Mesendoderm (in vitro differentiated cells): ENCODE measurements at regions not wholly inside any gene's neighbourhood (a gene's known extent, or its start where the extent isn't known, plus 50 kb on each side); places are given as distances from the start of the nearest gene placed in this dataset.
A peak's percentile ranks its signal among the peaks of the same experiment; 100 is the strongest.

Experiments used
- DNase-seq: peaks from one replicate; pipeline ENCODE4 v3.0.0; 2013
- H2AK5ac ChIP-seq: 2 replicates; pipeline ENCODE4 v1.6.1; 2013; ENCODE audit warnings: low read length, inconsistent platforms
- H2BK120ac ChIP-seq: 2 replicates; pipeline ENCODE4 v1.6.1; 2013; ENCODE audit warnings: low read depth, mild to moderate bottlenecking, low read length, moderate library complexity, mixed read lengths
- H2BK15ac ChIP-seq: replicated peaks from 2 replicates; pipeline ENCODE4 v1.6.1; 2013; ENCODE audit warnings: low read depth, mild to moderate bottlenecking, moderate library complexity
- H2BK5ac ChIP-seq: 2 replicates; pipeline ENCODE4 v1.6.1; 2013; ENCODE audit warnings: low read length, inconsistent platforms
- H3K18ac ChIP-seq: 2 replicates; pipeline ENCODE4 v1.6.1; 2013; ENCODE audit warnings: mild to moderate bottlenecking, low read length, mixed read lengths
- H3K23ac ChIP-seq: one replicate; pipeline ENCODE4 v1.6.1; 2013; ENCODE audit warnings: low read length
- H3K27ac ChIP-seq: 2 replicates; pipeline ENCODE4 v1.5.1; 2013; ENCODE audit warnings: low read depth, mild to moderate bottlenecking, inconsistent platforms, low read length, moderate library complexity
- H3K27me3 ChIP-seq: 2 replicates; pipeline ENCODE4 v1.6.1; 2013; ENCODE audit warnings: low read length, control low read depth, mild to moderate bottlenecking, inconsistent platforms; ENCODE audit not compliant: insufficient read depth, poor library complexity
- H3K36me3 ChIP-seq: 2 replicates; pipeline ENCODE4 v1.6.1; 2013; ENCODE audit warnings: low read length, inconsistent platforms; ENCODE audit not compliant: control insufficient read depth, insufficient read depth
- H3K4ac ChIP-seq: one replicate; pipeline ENCODE4 v1.6.1; 2013; ENCODE audit warnings: low read depth, mild to moderate bottlenecking, low read length, moderate library complexity
- H3K4me1 ChIP-seq: 2 replicates; pipeline ENCODE4 v1.6.1; 2013; ENCODE audit warnings: low read depth, low read length, inconsistent platforms; ENCODE audit not compliant: control insufficient read depth
- H3K4me2 ChIP-seq: 2 replicates; pipeline ENCODE4 v1.6.1; 2013; ENCODE audit warnings: low read length
- H3K4me3 ChIP-seq: 2 replicates; pipeline ENCODE4 v1.5.1; 2013; ENCODE audit warnings: mild to moderate bottlenecking, low read length
- H3K56ac ChIP-seq: one replicate; pipeline ENCODE4 v1.6.1; 2013; ENCODE audit warnings: low read length
- H3K79me1 ChIP-seq: 2 replicates; pipeline ENCODE4 v1.6.1; 2013; ENCODE audit warnings: low read length, inconsistent platforms
- H3K79me2 ChIP-seq: 2 replicates; pipeline ENCODE4 v1.6.1; 2013; ENCODE audit warnings: mild to moderate bottlenecking, low read length; ENCODE audit not compliant: control insufficient read depth, insufficient read depth
- H3K9ac ChIP-seq: 2 replicates; pipeline ENCODE4 v1.6.1; 2013; ENCODE audit warnings: low read length, inconsistent platforms
- H4K5ac ChIP-seq: one replicate; pipeline ENCODE4 v1.6.1; 2013; ENCODE audit warnings: low read length
- H4K8ac ChIP-seq: one replicate; pipeline ENCODE4 v1.6.1; 2013; ENCODE audit warnings: low read depth, mild to moderate bottlenecking, control low read depth, low read length, moderate library complexity
- WGBS: extraction: QIAGEN DNeasy Blood & Tissue Kit; methylation state at CpG from one replicate; pipeline ENCODE4 v1.1.7; 2013; ENCODE audit warnings: low lambda C conversion rate, missing lambda C conversion rate; ENCODE audit not compliant: insufficient coverage; ENCODE audit errors: extremely low coverage; 5-methylcytosine and 5-hydroxymethylcytosine counted together

GRCh38 chr7:24406053-24406788 lies 122.2 kb downstream of the NPY start:
- no peak for DNase-seq
- H3K4me2 ChIP-seq = no peak overlapping the region

GRCh38 chr7:24406789-24407299 lies 122.9 kb downstream of the NPY start:
- no peak overlapping the region for H2BK5ac ChIP-seq
- H3K79me2 ChIP-seq = peaks cover 3% of the 10 kb centered on the region
- H3K4me1 ChIP-seq = peaks cover 5% of the 10 kb centered on the region
- H3K9ac ChIP-seq = no peak overlapping the region
- peak; percentile 53 for DNase-seq
- H4K5ac ChIP-seq = no peak overlapping the region
- no peak overlapping the region for H3K18ac ChIP-seq
- no peak overlapping the region for H3K27ac ChIP-seq
- H3K36me3 ChIP-seq = no peaks in the 10 kb centered on the region
- no peak overlapping the region for H2BK15ac ChIP-seq
- no peak overlapping the region for H3K56ac ChIP-seq
- no peaks in the 10 kb centered on the region for H3K27me3 ChIP-seq
- H3K4me2 ChIP-seq = no peak overlapping the region
- no peaks in the 10 kb centered on the region for H3K79me1 ChIP-seq
- no peak overlapping the region for H3K23ac ChIP-seq
- no peak overlapping the region for H2BK120ac ChIP-seq
- no peak overlapping the region for H2AK5ac ChIP-seq
- no peak overlapping the region for H4K8ac ChIP-seq
- WGBS = no CpG with 5 or more reads among the region's 3 CpGs
- no peak overlapping the region for H3K4me3 ChIP-seq
- H3K4ac ChIP-seq = no peak overlapping the region

More at GRCh38 chr7:24406053-24406788, 122.2 kb downstream of the NPY start:
- peaks cover 5% of the 10 kb centered on the region for H3K4me1 ChIP-seq
- no peaks in the 10 kb centered on the region for H3K36me3 ChIP-seq
- H3K27me3 ChIP-seq = no peaks in the 10 kb centered on the region
- H3K23ac ChIP-seq = no peak overlapping the region
- no peak overlapping the region for H2BK15ac ChIP-seq
- H3K9ac ChIP-seq = no peak overlapping the region
- no peak overlapping the region for H2AK5ac ChIP-seq
- WGBS = no CpG with 5 or more reads among the region's 4 CpGs
- no peak overlapping the region for H4K5ac ChIP-seq
- peaks cover 3% of the 10 kb centered on the region for H3K79me2 ChIP-seq
- peak overlapping the region; percentile 14 for H2BK5ac ChIP-seq
- no peak overlapping the region for H2BK120ac ChIP-seq
- H4K8ac ChIP-seq = no peak overlapping the region
- H3K18ac ChIP-seq = no peak overlapping the region
- H3K79me1 ChIP-seq = no peaks in the 10 kb centered on the region
- H3K4ac ChIP-seq = no peak overlapping the region
- no peak overlapping the region for H3K27ac ChIP-seq
- H3K4me3 ChIP-seq = no peak overlapping the region
- H3K56ac ChIP-seq = no peak overlapping the region

DNA sequence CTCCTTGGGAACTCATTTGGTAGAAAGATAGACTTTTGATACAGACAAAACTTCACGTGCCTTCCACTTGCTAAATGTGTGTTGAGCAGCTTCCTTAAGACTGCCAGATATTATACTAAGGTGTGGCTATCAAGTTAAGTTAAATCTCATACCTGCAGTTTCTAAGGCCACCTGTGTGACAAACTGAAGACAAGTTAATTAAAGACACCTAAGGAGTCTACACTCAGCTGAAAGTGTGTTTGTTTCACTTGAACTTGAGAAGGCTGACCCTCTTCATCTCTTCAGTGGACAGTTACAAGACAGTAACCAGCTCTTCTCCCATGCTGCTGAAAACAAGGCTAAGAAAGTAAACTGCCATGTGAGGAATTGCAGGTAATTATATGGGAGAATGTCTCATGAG lies 124.0 kb downstream of the NPY start:
- Histone ChIP-seq H3K27ac (no peak overlapping the region), H3K36me3 (no peaks in the 10 kb centered on the region), H3K23ac (no peak overlapping the region), H3K18ac (no peak overlapping the region), H3K56ac (no peak overlapping the region), H2BK120ac (no peak overlapping the region), H4K5ac (no peak overlapping the region), H3K4ac (no peak overlapping the region), H2BK5ac (no peak overlapping the region), H2AK5ac (no peak overlapping the region), H3K27me3 (no peaks in the 10 kb centered on the region), H4K8ac (no peak overlapping the region), H3K4me2 (no peak overlapping the region), H3K9ac (no peak overlapping the region), H3K4me3 (no peak overlapping the region), H3K79me2 (peaks cover 3% of the 10 kb centered on the region), H2BK15ac (no peak overlapping the region), H3K4me1 (peaks cover 5% of the 10 kb centered on the region), H3K79me1 (no peaks in the 10 kb centered on the region)
- WGBS = no CpG with 5 or more reads among the region's 1 CpG
- DNase-seq = no peak

GRCh38 chr7:24408798-24409430 lies 124.9 kb downstream of the NPY start:
- H2BK120ac ChIP-seq = no peak overlapping the region
- H3K4ac ChIP-seq = no peak overlapping the region
- no peak overlapping the region for H3K56ac ChIP-seq
- no peak overlapping the region for H3K18ac ChIP-seq
- no peak overlapping the region for H3K4me3 ChIP-seq
- no peaks in the 10 kb centered on the region for H3K27me3 ChIP-seq
- H3K4me1 ChIP-seq = peaks cover 5% of the 10 kb centered on the region
- H3K36me3 ChIP-seq = no peaks in the 10 kb centered on the region
- WGBS = no CpG with 5 or more reads among the region's 9 CpGs
- H2BK15ac ChIP-seq = no peak overlapping the region
- no peak for DNase-seq
- no peak overlapping the region for H3K23ac ChIP-seq
- no peak overlapping the region for H2AK5ac ChIP-seq
- no peak overlapping the region for H3K9ac ChIP-seq
- no peak overlapping the region for H2BK5ac ChIP-seq
- no peak overlapping the region for H4K8ac ChIP-seq
- H3K79me1 ChIP-seq = no peaks in the 10 kb centered on the region
- H3K4me2 ChIP-seq = no peak overlapping the region
- H3K27ac ChIP-seq = no peak overlapping the region
- no peaks in the 10 kb centered on the region for H3K79me2 ChIP-seq
- H4K5ac ChIP-seq = no peak overlapping the region

- Histone ChIP-seq H2BK5ac (no peak overlapping the region), H3K4me3 (no peak overlapping the region), H3K27me3 (no peaks in the 10 kb centered on the region), H3K23ac (no peak overlapping the region), H3K27ac (no peak overlapping the region), H3K18ac (no peak overlapping the region), H3K4ac (no peak overlapping the region), H3K4me1 (peaks cover 5% of the 10 kb centered on the region), H4K5ac (no peak overlapping the region), H3K9ac (no peak overlapping the region), H3K56ac (no peak overlapping the region), H2AK5ac (no peak overlapping the region), H2BK120ac (no peak overlapping the region), H3K4me2 (no peak overlapping the region), H3K36me3 (no peaks in the 10 kb centered on the region), H4K8ac (no peak overlapping the region), H3K79me1 (no peaks in the 10 kb centered on the region), H3K79me2 (no peaks in the 10 kb centered on the region), H2BK15ac (no peak overlapping the region)
- DNase-seq = peak; percentile 38
- no CpG with 5 or more reads among the region's 6 CpGs for WGBS
These were observed 125.5 kb downstream of the NPY start for GRCh38 chr7:24409431-24410024.
